ENCODE measurements at regions not wholly inside any gene's neighbourhood (a gene's known extent, or its start where the extent isn't known, plus 50 kb on each side); places are given as distances from the start of the nearest gene placed in this dataset.
A peak's percentile ranks its signal among the peaks of the same experiment; 100 is the strongest.

DNA sequence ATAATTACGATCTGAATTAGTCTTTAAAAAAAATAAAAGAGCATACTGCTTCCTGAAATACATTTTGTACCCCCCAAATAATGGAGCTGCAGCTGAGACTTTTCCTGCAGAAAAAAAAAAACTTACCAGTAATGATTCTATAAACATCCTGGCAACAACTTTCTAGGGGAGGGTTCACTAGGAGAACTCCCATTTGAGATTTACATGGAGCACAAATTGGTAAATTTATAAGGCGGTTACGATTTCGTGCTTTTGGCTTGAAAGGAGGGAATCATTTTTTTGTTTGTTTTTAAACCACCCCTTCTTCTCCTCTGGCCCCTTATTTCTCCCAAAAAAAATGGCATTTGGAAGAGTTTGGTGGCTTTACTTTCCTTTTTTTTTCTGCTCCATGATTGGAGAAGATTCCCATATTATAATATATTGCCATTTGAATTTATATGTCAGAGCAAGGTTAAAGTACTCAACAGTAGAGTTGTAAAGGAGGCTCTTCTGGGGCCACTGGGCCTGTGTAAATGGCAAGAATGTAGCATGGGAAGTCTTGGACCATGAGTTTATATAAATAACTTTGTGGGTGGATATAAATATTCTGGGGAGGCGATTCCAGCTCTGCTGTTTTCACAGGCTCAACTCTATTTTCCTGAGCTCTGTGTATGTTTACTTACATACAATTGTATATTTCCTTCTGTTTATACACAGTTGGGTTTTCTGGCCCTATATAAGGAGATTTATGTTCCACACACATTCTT, 159.9 kb downstream of the CSNK1G3 start:
- no peak for DNase-seq

DNA sequence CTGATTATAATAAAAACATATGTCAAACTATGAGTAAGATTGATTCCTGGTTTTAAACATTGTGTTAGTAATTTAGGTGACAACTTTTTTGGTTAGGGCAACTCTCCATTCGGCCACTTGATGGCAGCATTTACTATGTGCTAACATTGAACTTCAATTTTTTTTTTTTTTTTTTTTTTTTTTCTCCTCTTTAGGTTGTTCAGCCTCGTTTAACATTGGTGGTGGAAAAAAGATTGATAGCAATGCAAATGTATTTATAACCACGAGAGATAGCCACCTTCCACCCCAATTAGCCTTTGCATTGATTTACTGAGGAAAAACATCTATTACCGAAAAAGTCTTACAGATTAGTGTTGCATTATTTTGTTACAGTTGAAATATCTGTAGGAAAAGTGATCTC, 159.1 kb downstream of the CSNK1G3 start:
- DNase-seq, result peak; percentile 3
